Psoas muscle (tissue), 7 donors: ENCODE measurements at regions not wholly inside any gene's neighbourhood (a gene's known extent, or its start where the extent isn't known, plus 50 kb on each side); places are given as distances from the start of the nearest gene placed in this dataset.

Experiments used
- ATAC-seq, 4 donors: fragments of 200-7000 bp; cut with Tn5 transposase; one replicate each; pipeline ENCODE4 v1.9.1; 2020; ENCODE audit warnings: moderate library complexity in 3 of 4, mild to moderate bottlenecking in 2 of 4
- DNase-seq, 2 donors: peaks; one replicate each; pipeline ENCODE4 v3.0.0-alpha.2; 2020
- H3K27ac ChIP-seq: fragments of 200-600 bp; one replicate; pipeline ENCODE4 v1.8.0; 2022
- H3K27me3 ChIP-seq, 3 donors: fragments of 200-600 bp in 1 of 3; one replicate each; pipeline versions ENCODE4 v1.6.1 to v1.8.0; 2013 to 2022; ENCODE audit warnings: low read length in 2 of 3, mild to moderate bottlenecking in 2 of 3, moderate library complexity in 1 of 3; ENCODE audit not compliant: insufficient read depth in 3 of 3
- H3K36me3 ChIP-seq, 2 donors: fragments of 200-600 bp in 1 of 2; one replicate each; pipeline versions ENCODE4 v1.6.1 to v1.8.0; 2013 to 2022; ENCODE audit warnings: low read depth in 1 of 2, mild to moderate bottlenecking in 1 of 2, moderate library complexity in 1 of 2; ENCODE audit not compliant: insufficient read depth in 1 of 2
- H3K4me1 ChIP-seq: fragments of 200-600 bp; one replicate; pipeline ENCODE4 v1.8.0; 2022
- H3K4me3 ChIP-seq: fragments of 200-600 bp; one replicate; pipeline ENCODE4 v1.8.0; 2022; ENCODE audit warnings: mild to moderate bottlenecking
- H3K9me3 ChIP-seq: fragments of 200-600 bp; one replicate; pipeline ENCODE4 v1.8.0; 2022
- CTCF ChIP-seq: fragments of 200-600 bp; IDR thresholded peaks from one replicate; pipeline ENCODE4 v1.8.0; 2022; ENCODE audit warnings: antibody characterized with exemption
- WGBS, 3 donors: extraction: QIAGEN DNeasy Blood & Tissue Kit; methylation state at CpG; one replicate each; pipeline versions ENCODE4 v1.1.6 to v1.1.7; 2013; 5-methylcytosine and 5-hydroxymethylcytosine counted together
- intact Hi-C, 2 donors: fragments of 100-400 bp; cut with DNase I; formaldehyde crosslinking; loops; one replicate each; pipeline versions ENCODE4 v1.11.0 to v1.14.2; 2022
- donor health status: healthy with polysubstance abuse.
- donor health status: DM: no; HTN: no; CAD: no; lungs with moderate emphysema.
- donor health status: Bipolar disorder and iron deficiency.
- donor health status: healthy.
- donor health status: DM: yes; HTN: yes; CAD: no.
- donor health status: DM: no; HTN: no; CAD: no.
- donor health status: DM: yes; HTN: yes; CAD: no.

GRCh38 chr13:79778741-79779460 is 297.9 kb downstream of the NDFIP2 start:
- Histone ChIP-seq H3K4me3 (no peak overlapping the region), H3K27ac (no peak overlapping the region), H3K27me3 (no peaks in the 10 kb centered on the region), H3K4me1 (no peaks in the 10 kb centered on the region), H3K9me3 (no peaks in the 10 kb centered on the region), H3K36me3 (no peaks in the 10 kb centered on the region)
- no peak for TF ChIP-seq CTCF
- no peak for DNase-seq
- intact Hi-C loops, result loop anchor here (5.0 kb wide), 2 partner anchors 563 to 583 kb away; partner anchors contain the start of gene SPRY2 (in 1 of the 2)
- no peak for ATAC-seq
- WGBS, 3 donors, result 93 to 98% (median 97%) methylated on average over 4 of the region's 4 CpGs

- Histone ChIP-seq H3K27me3 (no peaks in the 10 kb centered on the region), H3K9me3 (no peaks in the 10 kb centered on the region), H3K27ac (no peak overlapping the region), H3K36me3 (no peaks in the 10 kb centered on the region), H3K4me1 (no peaks in the 10 kb centered on the region), H3K4me3 (no peak overlapping the region)
- ATAC-seq (no peak), DNase-seq (no peak)
- no peak for TF ChIP-seq CTCF
- WGBS, 3 donors, result 93 to 99% (median 96%) methylated on average over 2 of the region's 2 CpGs
- intact Hi-C loops, result loop anchor here (5.0 kb wide), 2 partner anchors 565 to 585 kb away; partner anchors contain the start of gene SPRY2 (in 1 of the 2)
These were observed 296.5 kb downstream of the NDFIP2 start for GRCh38 chr13:79777504-79777903.

GRCh38 chr13:79776531-79777295 is 295.8 kb downstream of the NDFIP2 start:
- intact Hi-C loops, result loop anchor here (5.0 kb wide), 2 partner anchors 566 to 586 kb away; partner anchors contain the start of gene SPRY2 (in 1 of the 2)
- WGBS, 3 donors, result 79 to 87% (median 81%) methylated on average over 3 of the region's 3 CpGs
- no peaks in the 10 kb centered on the region for H3K4me1 ChIP-seq
- no peak overlapping the region for H3K27ac ChIP-seq
- no peak overlapping the region for H3K4me3 ChIP-seq
- H3K36me3 ChIP-seq, result no peaks in the 10 kb centered on the region
- no peak for ATAC-seq
- H3K27me3 ChIP-seq, result no peaks in the 10 kb centered on the region
- H3K9me3 ChIP-seq, result no peaks in the 10 kb centered on the region
- DNase-seq, result no peak
- no peak for TF ChIP-seq CTCF

GRCh38 chr13:79775830-79776229 is 294.9 kb downstream of the NDFIP2 start:
- intact Hi-C loops, result loop anchor here (5.0 kb wide), 2 partner anchors 566 to 586 kb away; partner anchors contain the start of gene SPRY2 (in 1 of the 2)
- ATAC-seq, result peak in 1 of 4 donors; percentile 65
- Histone ChIP-seq H3K4me1 (no peaks in the 10 kb centered on the region), H3K36me3 (no peaks in the 10 kb centered on the region), H3K9me3 (peaks cover 7% of the 10 kb centered on the region), H3K4me3 (no peak overlapping the region), H3K27ac (no peak overlapping the region), H3K27me3 (no peaks in the 10 kb centered on the region)
- WGBS, 3 donors, result 19 to 40% (median 22%) methylated on average over 1 of the region's 1 CpG
- DNase-seq, result no peak
- TF ChIP-seq CTCF, result peak; percentile 55
